ENCODE measurements at regions not wholly inside any gene's neighbourhood (a gene's known extent, or its start where the extent isn't known, plus 50 kb on each side); places are given as distances from the start of the nearest gene placed in this dataset.
"Not testable (repeated sequence)": the region's sequence is repeated elsewhere in the genome, so short reads cannot be mapped to it uniquely, and the experiment has no call there.

GRCh38 chr4:100900945-100901344, 383.1 kb upstream of the EMCN start:
- not testable (repeated sequence) for DNase-seq

- DNase-seq = no peak
Observed at GRCh38 chr4:100900134-100900533, 382.3 kb upstream of the EMCN start.

GRCh38 chr4:100898844-100899243, 381.0 kb upstream of the EMCN start:
- peak; percentile 53 for DNase-seq

- peak; percentile 15 for DNase-seq
Observed at GRCh38 chr4:100895556-100896197, 377.9 kb upstream of the EMCN start.

- DNase-seq = no peak
Observed at GRCh38 chr4:100894339-100894870, 376.6 kb upstream of the EMCN start.

GRCh38 chr4:100891808-100892207, 374.0 kb upstream of the EMCN start:
- DNase-seq = no peak

- DNase-seq = no peak
Observed at GRCh38 chr4:100889898-100890297, 372.1 kb upstream of the EMCN start.

- DNase-seq = no peak
Observed at GRCh38 chr4:100889401-100889800, 371.6 kb upstream of the EMCN start.

GRCh38 chr4:100882661-100883060, 364.8 kb upstream of the EMCN start:
- no peak for DNase-seq

- DNase-seq = no peak
Observed at GRCh38 chr4:100881283-100881682, 363.5 kb upstream of the EMCN start.

GRCh38 chr4:100880011-100880410, 362.2 kb upstream of the EMCN start:
- DNase-seq = no peak

- DNase-seq = no peak
Observed at GRCh38 chr4:100879471-100879870, 361.6 kb upstream of the EMCN start.

GRCh38 chr4:100876546-100876945, 358.7 kb upstream of the EMCN start:
- no peak for DNase-seq

- DNase-seq = no peak
Observed at GRCh38 chr4:100875296-100876068, 357.7 kb upstream of the EMCN start.

- no peak for DNase-seq
Observed at GRCh38 chr4:100872811-100873210, 355.0 kb upstream of the EMCN start.

- DNase-seq = no peak
Observed at GRCh38 chr4:100870940-100871772, 353.3 kb upstream of the EMCN start.

- no peak for DNase-seq
Observed at GRCh38 chr4:100869276-100869675, 351.5 kb upstream of the EMCN start.

- DNase-seq = peak; percentile 84
Observed at GRCh38 chr4:100868281-100868680, 350.5 kb upstream of the EMCN start.

- no peak for DNase-seq
Observed at GRCh38 chr4:100852326-100852725, 334.5 kb upstream of the EMCN start.

GRCh38 chr4:100849319-100849718, 331.5 kb upstream of the EMCN start:
- no peak for DNase-seq

GRCh38 chr4:100848841-100849240, 331.0 kb upstream of the EMCN start:
- DNase-seq = no peak

GRCh38 chr4:100843910-100844309, 326.1 kb upstream of the EMCN start:
- no peak for DNase-seq

- DNase-seq = no peak
Observed at GRCh38 chr4:100842856-100843255, 325.0 kb upstream of the EMCN start.

Measured in NCI-H2029 (cell line).